Fibroblast of villous mesenchyme (primary cell): ENCODE measurements at regions not wholly inside any gene's neighbourhood (a gene's known extent, or its start where the extent isn't known, plus 50 kb on each side); places are given as distances from the start of the nearest gene placed in this dataset.

ENCODE experiments used
- DNase-seq: peaks from one replicate; pipeline ENCODE4 v3.0.0-alpha.2; 2010; ENCODE audit warnings: low read depth
- H3K4me3 ChIP-seq: 2 replicates; pipeline ENCODE4 v1.5.1; 2011; ENCODE audit warnings: low read depth, mild to moderate bottlenecking, low read length
- TF ChIP-seq, protein P1 (sequence below): IDR thresholded peaks from 2 replicates; pipeline ENCODE4 v1.5.1; 2012; ENCODE audit warnings: low read depth, mild to moderate bottlenecking, low read length; ENCODE audit not compliant: insufficient read depth

DNA sequence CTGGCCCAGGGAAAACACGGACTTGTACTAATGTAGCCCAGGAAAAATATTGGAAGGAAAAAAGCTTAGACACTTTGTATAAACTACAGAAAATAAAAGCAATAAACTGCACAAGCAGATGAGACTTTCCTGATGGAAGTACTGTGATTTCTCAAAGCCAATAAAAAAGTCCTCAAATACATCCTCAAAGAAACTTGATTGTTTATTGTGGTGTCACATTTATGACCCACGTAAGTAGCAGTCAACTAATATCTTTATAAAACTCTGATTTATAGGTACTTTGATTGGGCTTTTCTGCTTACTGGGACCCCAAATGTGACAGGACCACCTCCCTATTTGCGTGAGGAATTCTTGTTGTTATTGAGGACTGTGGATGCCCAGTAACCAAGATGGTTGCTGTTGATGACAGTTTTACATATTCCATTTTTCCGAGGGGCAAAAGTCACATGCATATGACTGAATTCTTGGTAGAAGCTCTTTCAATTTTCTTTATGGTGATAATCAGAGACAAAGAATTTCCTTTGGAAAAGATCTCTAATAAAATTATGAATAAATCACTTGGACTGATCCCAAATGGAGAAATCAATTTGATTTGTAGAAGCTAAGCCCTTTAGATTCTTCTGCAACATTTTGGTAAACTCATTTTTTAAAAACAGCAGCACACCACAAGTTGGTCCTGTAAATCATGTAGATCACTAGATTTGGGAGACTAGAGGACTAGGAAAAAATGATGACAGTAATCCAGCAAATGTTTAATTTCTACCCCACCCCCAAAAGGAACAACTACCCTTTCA, 159.0 kb upstream of the TSC22D2 start:
- TF ChIP-seq, protein P1, sequence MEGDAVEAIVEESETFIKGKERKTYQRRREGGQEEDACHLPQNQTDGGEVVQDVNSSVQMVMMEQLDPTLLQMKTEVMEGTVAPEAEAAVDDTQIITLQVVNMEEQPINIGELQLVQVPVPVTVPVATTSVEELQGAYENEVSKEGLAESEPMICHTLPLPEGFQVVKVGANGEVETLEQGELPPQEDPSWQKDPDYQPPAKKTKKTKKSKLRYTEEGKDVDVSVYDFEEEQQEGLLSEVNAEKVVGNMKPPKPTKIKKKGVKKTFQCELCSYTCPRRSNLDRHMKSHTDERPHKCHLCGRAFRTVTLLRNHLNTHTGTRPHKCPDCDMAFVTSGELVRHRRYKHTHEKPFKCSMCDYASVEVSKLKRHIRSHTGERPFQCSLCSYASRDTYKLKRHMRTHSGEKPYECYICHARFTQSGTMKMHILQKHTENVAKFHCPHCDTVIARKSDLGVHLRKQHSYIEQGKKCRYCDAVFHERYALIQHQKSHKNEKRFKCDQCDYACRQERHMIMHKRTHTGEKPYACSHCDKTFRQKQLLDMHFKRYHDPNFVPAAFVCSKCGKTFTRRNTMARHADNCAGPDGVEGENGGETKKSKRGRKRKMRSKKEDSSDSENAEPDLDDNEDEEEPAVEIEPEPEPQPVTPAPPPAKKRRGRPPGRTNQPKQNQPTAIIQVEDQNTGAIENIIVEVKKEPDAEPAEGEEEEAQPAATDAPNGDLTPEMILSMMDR = no peak
- no peak for DNase-seq
- no peak overlapping the region for H3K4me3 ChIP-seq

DNA sequence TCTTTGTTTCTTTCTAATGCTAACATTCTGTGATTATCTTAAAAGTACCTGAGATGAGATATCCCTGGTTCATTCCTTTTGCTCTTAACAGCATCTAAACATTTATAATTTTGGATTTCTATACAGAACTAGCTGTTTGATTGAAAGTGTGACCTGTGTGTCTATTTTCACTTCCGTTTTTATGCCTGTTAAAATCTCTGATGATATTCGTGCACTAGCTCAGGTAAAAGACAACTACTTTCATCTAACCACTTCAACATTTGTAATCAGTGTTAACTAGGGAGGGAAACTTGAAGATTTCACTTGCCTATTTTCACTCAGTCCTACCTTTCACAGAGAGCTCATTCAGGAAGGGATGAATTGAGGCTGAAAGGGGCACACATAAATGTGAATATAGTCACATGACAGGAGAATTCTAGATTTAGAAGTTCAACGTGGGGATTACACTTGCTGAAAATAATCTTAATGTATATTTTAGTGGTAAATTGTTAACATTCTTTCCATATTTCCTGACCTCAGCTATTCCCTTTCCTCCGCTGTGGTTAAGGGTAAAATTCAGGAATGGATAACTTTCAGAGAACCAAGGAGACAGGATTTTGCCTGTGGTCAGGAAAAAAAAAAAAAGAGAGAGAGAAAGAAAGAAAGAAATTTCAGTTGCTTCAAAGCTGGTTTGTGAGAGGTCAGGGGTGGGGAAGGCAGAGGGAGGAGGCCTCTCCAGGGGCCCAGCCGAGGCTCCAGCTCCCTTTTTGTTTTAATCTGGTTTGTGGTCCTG, 159.8 kb upstream of the TSC22D2 start:
- DNase-seq = peak; percentile 92
- TF ChIP-seq, protein P1 = no peak
- H3K4me3 ChIP-seq = no peak overlapping the region

DNA sequence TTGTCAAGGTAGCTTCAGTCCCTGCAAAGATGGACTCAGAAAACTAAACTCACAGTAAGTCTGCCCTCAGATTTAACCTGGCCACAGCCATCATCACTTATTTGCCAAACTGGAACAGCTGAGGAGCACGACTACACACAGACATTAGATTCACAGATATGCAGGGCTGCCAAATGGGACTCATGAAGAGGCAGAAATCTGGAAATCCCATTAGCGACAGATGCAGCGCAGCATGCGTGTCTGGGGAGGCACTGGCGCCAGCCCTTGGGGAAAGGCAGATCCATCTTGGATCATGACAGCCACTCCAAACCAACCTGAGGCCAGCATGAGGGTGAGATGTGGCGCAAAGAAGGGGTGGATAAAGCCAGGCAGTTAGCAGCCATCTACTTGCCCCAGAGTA, 160.7 kb upstream of the TSC22D2 start:
- H3K4me3 ChIP-seq = no peak overlapping the region
- no peak for DNase-seq
- TF ChIP-seq, protein P1 = no peak

DNA sequence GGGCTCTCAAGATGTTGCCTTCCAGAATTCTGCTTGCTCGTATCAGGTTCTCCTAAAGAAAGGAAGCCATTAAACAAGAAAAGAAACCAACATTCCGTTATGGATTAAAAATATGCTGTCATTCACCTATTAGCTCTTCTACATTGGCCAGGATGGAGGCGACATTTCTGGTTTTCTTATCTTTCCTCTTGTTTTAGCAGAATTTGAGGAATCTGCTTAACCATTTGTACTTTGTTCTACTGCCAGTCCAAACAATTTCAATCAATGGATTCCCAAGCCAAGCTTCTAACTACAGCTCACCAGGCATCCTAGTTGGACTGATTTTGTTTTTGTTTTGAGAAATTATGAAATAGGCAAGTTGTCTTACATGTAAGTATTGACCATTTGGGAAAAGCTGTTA, 164.6 kb upstream of the TSC22D2 start:
- no peak overlapping the region for H3K4me3 ChIP-seq
- TF ChIP-seq, protein P1 = no peak
- no peak for DNase-seq

DNA sequence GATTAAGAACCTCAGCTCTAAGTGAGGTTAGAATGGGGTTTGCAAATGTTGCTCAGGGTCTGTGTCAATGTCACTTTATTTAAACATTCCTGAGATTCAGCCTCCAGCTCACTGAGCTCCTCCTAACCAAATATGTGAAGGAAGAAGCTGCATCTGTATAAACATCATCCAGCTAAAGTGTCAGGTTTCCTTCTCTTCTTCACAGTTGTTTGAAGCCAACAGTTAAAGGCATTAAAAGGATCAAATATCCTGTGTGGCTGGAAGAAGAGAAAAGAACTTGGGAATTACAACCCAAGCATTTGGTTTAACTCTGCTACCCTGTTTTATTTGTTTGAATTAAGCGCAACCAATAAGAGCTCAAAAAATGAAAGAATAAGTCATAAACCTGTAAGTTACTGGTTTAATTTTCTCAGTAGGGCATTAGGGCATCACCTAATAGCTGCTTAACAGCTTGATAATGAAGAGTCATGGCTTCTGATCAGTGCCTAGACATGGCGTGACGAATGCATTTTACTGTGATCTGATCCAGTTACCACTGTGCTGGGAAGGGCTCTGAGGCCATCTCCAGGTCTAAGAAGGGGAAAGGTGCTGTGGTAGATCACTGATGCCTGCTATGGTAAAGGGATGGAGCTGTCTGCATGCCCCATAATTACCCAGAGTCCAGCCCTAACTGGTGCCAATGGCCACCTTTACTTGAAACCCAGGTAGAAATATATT, 165.7 kb upstream of the TSC22D2 start:
- no peak overlapping the region for H3K4me3 ChIP-seq
- DNase-seq = peak; percentile 81
- TF ChIP-seq, protein P1 = no peak

DNA sequence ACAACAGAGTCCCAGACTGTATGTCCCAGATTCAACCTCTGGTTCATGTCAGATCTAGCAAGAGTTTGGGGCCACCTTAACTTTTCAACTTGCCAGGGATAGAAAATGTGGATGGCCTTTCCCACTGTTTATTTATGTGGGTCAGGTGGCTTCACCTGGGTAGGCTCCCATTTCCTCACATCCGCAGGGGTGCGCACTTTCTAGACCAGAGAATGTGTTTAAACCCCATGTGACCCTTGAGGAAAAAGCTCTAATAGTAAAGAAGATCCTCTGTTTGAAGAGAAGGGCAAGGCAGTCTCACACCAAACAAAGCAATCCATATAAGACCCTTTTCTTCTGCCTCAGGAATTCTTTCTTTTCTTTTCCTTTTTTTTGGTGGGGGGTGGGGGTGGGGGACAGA, 167.2 kb upstream of the TSC22D2 start:
- DNase-seq = no peak
- TF ChIP-seq, protein P1 = no peak
- H3K4me3 ChIP-seq = no peak overlapping the region
